GM19025 (cell line): ENCODE measurements at regions not wholly inside any gene's neighbourhood (a gene's known extent, or its start where the extent isn't known, plus 50 kb on each side); places are given as distances from the start of the nearest gene placed in this dataset.
"Not testable (repeated sequence)": the region's sequence is repeated elsewhere in the genome, so short reads cannot be mapped to it uniquely, and the experiment has no call there.

Experiments
- ATAC-seq: cut with Tn5 transposase; IDR thresholded peaks from one replicate; pipeline ENCODE4 v1.9.1; 2021; ENCODE audit warnings: mild to moderate bottlenecking, low read depth, moderate library complexity; ENCODE audit not compliant: unreplicated experiment

- no peak for ATAC-seq
Observed at GRCh38 chr10:23918839-23919238, 290.1 kb upstream of the KIAA1217 start.

GRCh38 chr10:23927576-23928325, 281.2 kb upstream of the KIAA1217 start:
- ATAC-seq, result no peak

GRCh38 chr10:23934023-23934422, 274.9 kb upstream of the KIAA1217 start:
- ATAC-seq, result not testable (repeated sequence)

GRCh38 chr10:23945845-23946244, 263.1 kb upstream of the KIAA1217 start:
- ATAC-seq, result no peak

- no peak for ATAC-seq
Observed at GRCh38 chr10:23951841-23952240, 257.1 kb upstream of the KIAA1217 start.

GRCh38 chr10:23955456-23956225, 253.3 kb upstream of the KIAA1217 start:
- ATAC-seq, result no peak

- ATAC-seq, result no peak
Observed at GRCh38 chr10:23965123-23965522, 243.8 kb upstream of the KIAA1217 start.

- no peak for ATAC-seq
Observed at GRCh38 chr10:23965880-23966279, 243.1 kb upstream of the KIAA1217 start.

- no peak for ATAC-seq
Observed at GRCh38 chr10:23966504-23967051, 242.4 kb upstream of the KIAA1217 start.

- no peak for ATAC-seq
Observed at GRCh38 chr10:23968301-23968700, 240.6 kb upstream of the KIAA1217 start.

- ATAC-seq, result no peak
Observed at GRCh38 chr10:23974746-23975272, 234.1 kb upstream of the KIAA1217 start.

- ATAC-seq, result no peak
Observed at GRCh38 chr10:23975431-23975830, 233.5 kb upstream of the KIAA1217 start.

GRCh38 chr10:23976275-23976674, 232.7 kb upstream of the KIAA1217 start:
- ATAC-seq, result no peak

- ATAC-seq, result no peak
Observed at GRCh38 chr10:23978317-23978716, 230.6 kb upstream of the KIAA1217 start.

- ATAC-seq, result no peak
Observed at GRCh38 chr10:23980094-23980493, 228.8 kb upstream of the KIAA1217 start.

- ATAC-seq, result no peak
Observed at GRCh38 chr10:23981520-23982309, 227.2 kb upstream of the KIAA1217 start.

GRCh38 chr10:23984405-23984804, 224.5 kb upstream of the KIAA1217 start:
- not testable (repeated sequence) for ATAC-seq

- ATAC-seq, result no peak
Observed at GRCh38 chr10:23988006-23988405, 220.9 kb upstream of the KIAA1217 start.

GRCh38 chr10:23994459-23995046, 214.4 kb upstream of the KIAA1217 start:
- no peak for ATAC-seq

- no peak for ATAC-seq
Observed at GRCh38 chr10:23999445-23999844, 209.5 kb upstream of the KIAA1217 start.
